ENCODE measurements at regions not wholly inside any gene's neighbourhood (a gene's known extent, or its start where the extent isn't known, plus 50 kb on each side); places are given as distances from the start of the nearest gene placed in this dataset.

- peak; percentile 74 for ATAC-seq (ENCODE audit: poor library complexity)
- Mint-ChIP-seq H3K4me3 (no peak overlapping the region), H3K27me3 (no peaks in the 10 kb centered on the region), H3K9me3 (no peaks in the 10 kb centered on the region), H3K36me3 (ENCODE audit: low read depth) (no peaks in the 10 kb centered on the region), H3K4me1 (ENCODE audit: low read depth) (no peaks in the 10 kb centered on the region), H3K27ac (no peak overlapping the region)
- H3K27me3 ChIP-seq (ENCODE audit: control insufficient read depth in 1 of 2, insufficient read depth in 2 of 2, low read length in 2 of 2): no peaks in the 10 kb centered on the region
- H3K9me3 ChIP-seq (ENCODE audit: control insufficient read depth in 1 of 2, insufficient read depth in 1 of 2, low read length in 2 of 2): no peaks in the 10 kb centered on the region
- intact Hi-C loops (cut with DNase I, micrococcal nuclease): loop anchor here (1.0 to 2.0 kb wide), 2 partner anchors 180 to 181 kb away; no protein-coding TSS in a partner anchor
- peak; percentile 1 to 57 (median 28) for DNase-seq
- no peaks in the 10 kb centered on the region for H3K4me1 ChIP-seq (ENCODE audit: insufficient read depth, low read length)
- H3K27ac ChIP-seq (ENCODE audit: low read depth in 1 of 2, low read length in 2 of 2): no peak overlapping the region
- ChIA-PET CTCF (no interaction called here), POLR2A (interaction anchor here (0.9 kb wide), 1 partner anchor 174 kb away, joined by 3 read pairs; no protein-coding TSS in a partner anchor)
- H3K36me3 ChIP-seq (ENCODE audit: insufficient read depth, low read length): no peaks in the 10 kb centered on the region
- TF ChIP-seq, protein P1, sequence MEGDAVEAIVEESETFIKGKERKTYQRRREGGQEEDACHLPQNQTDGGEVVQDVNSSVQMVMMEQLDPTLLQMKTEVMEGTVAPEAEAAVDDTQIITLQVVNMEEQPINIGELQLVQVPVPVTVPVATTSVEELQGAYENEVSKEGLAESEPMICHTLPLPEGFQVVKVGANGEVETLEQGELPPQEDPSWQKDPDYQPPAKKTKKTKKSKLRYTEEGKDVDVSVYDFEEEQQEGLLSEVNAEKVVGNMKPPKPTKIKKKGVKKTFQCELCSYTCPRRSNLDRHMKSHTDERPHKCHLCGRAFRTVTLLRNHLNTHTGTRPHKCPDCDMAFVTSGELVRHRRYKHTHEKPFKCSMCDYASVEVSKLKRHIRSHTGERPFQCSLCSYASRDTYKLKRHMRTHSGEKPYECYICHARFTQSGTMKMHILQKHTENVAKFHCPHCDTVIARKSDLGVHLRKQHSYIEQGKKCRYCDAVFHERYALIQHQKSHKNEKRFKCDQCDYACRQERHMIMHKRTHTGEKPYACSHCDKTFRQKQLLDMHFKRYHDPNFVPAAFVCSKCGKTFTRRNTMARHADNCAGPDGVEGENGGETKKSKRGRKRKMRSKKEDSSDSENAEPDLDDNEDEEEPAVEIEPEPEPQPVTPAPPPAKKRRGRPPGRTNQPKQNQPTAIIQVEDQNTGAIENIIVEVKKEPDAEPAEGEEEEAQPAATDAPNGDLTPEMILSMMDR (IDR thresholded peaks at IDR 0.05): peak; percentile 45
- no peak overlapping the region for H3K4me3 ChIP-seq (ENCODE audit: low read length)
Observed at GRCh38 chr13:109610517-109610916, 175.9 kb downstream of the IRS2 start.

DNA sequence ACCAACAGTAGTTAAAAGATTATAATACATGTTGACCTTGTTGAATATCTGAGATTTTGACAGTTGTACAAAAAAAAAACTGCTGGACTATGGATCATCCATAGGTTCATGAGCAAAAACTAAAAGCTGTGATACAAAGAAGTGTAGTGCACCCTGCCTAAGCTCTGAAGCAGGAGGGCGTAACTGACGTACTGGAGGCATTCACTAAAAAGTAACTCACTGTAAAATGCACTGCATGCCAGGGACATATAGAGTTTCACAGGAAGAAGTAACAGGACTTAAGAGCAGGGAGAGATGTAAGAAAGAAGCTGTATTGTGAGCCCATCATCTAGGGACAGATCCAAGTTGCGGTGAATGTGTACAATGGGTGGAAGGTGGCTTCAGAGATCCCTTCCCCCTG, 177.9 kb downstream of the IRS2 start:
- H3K27me3 ChIP-seq (ENCODE audit: control insufficient read depth in 1 of 2, insufficient read depth in 2 of 2, low read length in 2 of 2): no peaks in the 10 kb centered on the region
- ChIA-PET POLR2A (interaction anchor here (0.6 kb wide), 1 partner anchor 230 kb away, joined by 3 read pairs; no protein-coding TSS in a partner anchor), CTCF (no interaction called here)
- TF ChIP-seq, protein P1 (IDR thresholded peaks at IDR 0.05): no peak
- H3K9me3 Mint-ChIP-seq: no peaks in the 10 kb centered on the region
- DNase-seq: no peak
- no peak overlapping the region for H3K4me3 Mint-ChIP-seq
- no peaks in the 10 kb centered on the region for H3K36me3 Mint-ChIP-seq (ENCODE audit: low read depth)
- no peak for ATAC-seq (ENCODE audit: poor library complexity)
- no peaks in the 10 kb centered on the region for H3K4me1 Mint-ChIP-seq (ENCODE audit: low read depth)
- H3K27ac ChIP-seq (ENCODE audit: low read depth in 1 of 2, low read length in 2 of 2): no peak overlapping the region
- no peaks in the 10 kb centered on the region for H3K36me3 ChIP-seq (ENCODE audit: insufficient read depth, low read length)
- peaks cover 4% of the 10 kb centered on the region for H3K27me3 Mint-ChIP-seq
- no peak overlapping the region for H3K27ac Mint-ChIP-seq
- no peaks in the 10 kb centered on the region for H3K4me1 ChIP-seq (ENCODE audit: insufficient read depth, low read length)
- H3K9me3 ChIP-seq (ENCODE audit: control insufficient read depth in 1 of 2, insufficient read depth in 1 of 2, low read length in 2 of 2): no peaks in the 10 kb centered on the region
- no peak overlapping the region for H3K4me3 ChIP-seq (ENCODE audit: low read length)
- intact Hi-C loops (cut with DNase I, micrococcal nuclease): no loop called here

- Mint-ChIP-seq H3K36me3 (ENCODE audit: low read depth) (no peaks in the 10 kb centered on the region), H3K4me3 (no peak overlapping the region), H3K4me1 (ENCODE audit: low read depth) (no peaks in the 10 kb centered on the region), H3K27ac (no peak overlapping the region), H3K9me3 (no peaks in the 10 kb centered on the region), H3K27me3 (peaks cover 4% of the 10 kb centered on the region)
- ATAC-seq (ENCODE audit: poor library complexity) (no peak), DNase-seq (no peak)
- no peak overlapping the region for H3K27ac ChIP-seq (ENCODE audit: low read depth in 1 of 2, low read length in 2 of 2)
- POLR2A ChIA-PET: no interaction called here
- CTCF ChIA-PET: no interaction called here
- no peaks in the 10 kb centered on the region for H3K4me1 ChIP-seq (ENCODE audit: insufficient read depth, low read length)
- no peaks in the 10 kb centered on the region for H3K9me3 ChIP-seq (ENCODE audit: control insufficient read depth in 1 of 2, insufficient read depth in 1 of 2, low read length in 2 of 2)
- H3K27me3 ChIP-seq (ENCODE audit: control insufficient read depth in 1 of 2, insufficient read depth in 2 of 2, low read length in 2 of 2): no peaks in the 10 kb centered on the region
- intact Hi-C loops (cut with DNase I, micrococcal nuclease): no loop called here
- no peaks in the 10 kb centered on the region for H3K36me3 ChIP-seq (ENCODE audit: insufficient read depth, low read length)
- TF ChIP-seq, protein P1 (IDR thresholded peaks at IDR 0.05): no peak
- H3K4me3 ChIP-seq (ENCODE audit: low read length): no peak overlapping the region
Observed at GRCh38 chr13:109608059-109608458, 178.3 kb downstream of the IRS2 start.

Measured in CD4-positive, alpha-beta T cell (primary cell).